Endothelial cell (in vitro differentiated cells): ENCODE measurements at regions not wholly inside any gene's neighbourhood (a gene's known extent, or its start where the extent isn't known, plus 50 kb on each side); places are given as distances from the start of the nearest gene placed in this dataset.
A peak's percentile ranks its signal among the peaks of the same experiment; 100 is the strongest.

ENCODE experiments used
- DNase-seq: peaks from one replicate; pipeline ENCODE4 v3.0.0; 2021; ENCODE audit warnings: low spot score
- H3K27ac Mint-ChIP-seq: one replicate; pipeline ENCODE4 v1.8.0; 2021; ENCODE audit warnings: mixed read lengths, inconsistent platforms; ENCODE audit not compliant: unreplicated experiment
- H3K27me3 Mint-ChIP-seq: one replicate; pipeline ENCODE4 v1.8.0; 2021; ENCODE audit warnings: mild to moderate bottlenecking, moderate library complexity, mixed read lengths, inconsistent platforms; ENCODE audit not compliant: unreplicated experiment
- H3K36me3 Mint-ChIP-seq: one replicate; pipeline ENCODE4 v1.8.0; 2021; ENCODE audit warnings: mild to moderate bottlenecking, low read depth, mixed read lengths, inconsistent platforms; ENCODE audit not compliant: unreplicated experiment
- H3K4me1 Mint-ChIP-seq: one replicate; pipeline ENCODE4 v1.8.0; 2021; ENCODE audit warnings: mild to moderate bottlenecking, mixed read lengths, inconsistent platforms; ENCODE audit not compliant: unreplicated experiment
- H3K4me3 Mint-ChIP-seq: one replicate; pipeline ENCODE4 v1.8.0; 2021; ENCODE audit warnings: mild to moderate bottlenecking, mixed read lengths, inconsistent platforms; ENCODE audit not compliant: unreplicated experiment
- H3K9me3 Mint-ChIP-seq: one replicate; pipeline ENCODE4 v1.8.0; 2021; ENCODE audit warnings: mixed read lengths, inconsistent platforms; ENCODE audit not compliant: unreplicated experiment
- CTCF ChIP-seq: fragments of 200-600 bp; sonication (generic); IDR thresholded peaks from one replicate; pipeline ENCODE4 v1.5.0; 2021; ENCODE audit warnings: antibody characterized with exemption; ENCODE audit not compliant: unreplicated experiment

- Mint-ChIP-seq H3K4me1 (peaks cover 25% of the 10 kb centered on the region), H3K4me3 (peak overlapping the region; percentile 88), H3K27me3 (peaks cover 6% of the 10 kb centered on the region), H3K27ac (peak overlapping the region; percentile 97), H3K36me3 (no peaks in the 10 kb centered on the region), H3K9me3 (no peaks in the 10 kb centered on the region)
- DNase-seq = peak; percentile 93
- TF ChIP-seq CTCF = peak; percentile 99
Measured at GRCh38 chr1:54488779-54489626, 59.0 kb upstream of the ACOT11 start.

- no peaks in the 10 kb centered on the region for H3K9me3 Mint-ChIP-seq
- peaks cover 2% of the 10 kb centered on the region for H3K27me3 Mint-ChIP-seq
- TF ChIP-seq CTCF = no peak
- H3K4me1 Mint-ChIP-seq = peaks cover 25% of the 10 kb centered on the region
- H3K4me3 Mint-ChIP-seq = peak overlapping the region; percentile 88
- DNase-seq = peak; percentile 92
- H3K36me3 Mint-ChIP-seq = no peaks in the 10 kb centered on the region
- H3K27ac Mint-ChIP-seq = peak overlapping the region; percentile 97
Measured at GRCh38 chr1:54488065-54488750, 59.8 kb upstream of the ACOT11 start.

GRCh38 chr1:54487571-54488050 lies 60.4 kb upstream of the ACOT11 start:
- no peak for DNase-seq
- Mint-ChIP-seq H3K36me3 (no peaks in the 10 kb centered on the region), H3K27me3 (peaks cover 2% of the 10 kb centered on the region), H3K4me1 (peaks cover 25% of the 10 kb centered on the region), H3K4me3 (peak overlapping the region; percentile 70), H3K27ac (peak overlapping the region; percentile 87), H3K9me3 (no peaks in the 10 kb centered on the region)
- no peak for TF ChIP-seq CTCF

GRCh38 chr1:54486907-54487306 lies 61.1 kb upstream of the ACOT11 start:
- peaks cover 25% of the 10 kb centered on the region for H3K4me1 Mint-ChIP-seq
- no peak overlapping the region for H3K27ac Mint-ChIP-seq
- H3K4me3 Mint-ChIP-seq = peak overlapping the region; percentile 12
- H3K27me3 Mint-ChIP-seq = peaks cover 2% of the 10 kb centered on the region
- H3K9me3 Mint-ChIP-seq = no peaks in the 10 kb centered on the region
- no peak for DNase-seq
- no peak for TF ChIP-seq CTCF
- no peaks in the 10 kb centered on the region for H3K36me3 Mint-ChIP-seq

DNA sequence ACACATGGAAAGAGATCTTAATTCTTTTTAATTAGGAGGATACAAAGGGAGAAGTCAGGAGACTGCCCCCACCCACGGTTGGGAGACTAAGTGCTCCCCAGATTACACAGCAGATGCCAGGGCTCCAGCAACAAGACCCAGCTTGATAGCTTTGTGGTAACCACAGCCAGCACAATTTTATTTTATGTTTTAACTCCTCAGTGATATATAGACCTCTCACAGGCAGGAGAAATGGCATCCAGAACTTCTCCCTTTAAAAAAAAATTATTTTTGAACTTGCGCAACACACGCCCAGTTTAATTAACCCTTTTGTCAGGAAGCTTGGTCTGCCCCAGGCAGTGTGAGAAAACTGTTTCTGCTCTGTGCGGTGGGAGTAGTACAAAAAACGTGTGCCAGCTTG lies 62.6 kb upstream of the ACOT11 start:
- H3K4me3 Mint-ChIP-seq = no peak overlapping the region
- DNase-seq = no peak
- no peak overlapping the region for H3K27ac Mint-ChIP-seq
- TF ChIP-seq CTCF = no peak
- H3K27me3 Mint-ChIP-seq = peaks cover 5% of the 10 kb centered on the region
- peaks cover 26% of the 10 kb centered on the region for H3K4me1 Mint-ChIP-seq
- H3K9me3 Mint-ChIP-seq = no peaks in the 10 kb centered on the region
- no peaks in the 10 kb centered on the region for H3K36me3 Mint-ChIP-seq
